Hepatocyte (in vitro differentiated cells): ENCODE measurements at regions not wholly inside any gene's neighbourhood (a gene's known extent, or its start where the extent isn't known, plus 50 kb on each side); places are given as distances from the start of the nearest gene placed in this dataset.

Experiments
- DNase-seq: peaks from one replicate; pipeline ENCODE4 v3.0.0-alpha.2; 2016; ENCODE audit warnings: low spot score
- H2AFZ ChIP-seq: fragments of 200-600 bp; sonication (generic); 2 replicates; pipeline ENCODE4 v1.6.0; 2016; ENCODE audit warnings: antibody characterized with exemption, mild to moderate bottlenecking
- H3K27ac ChIP-seq: fragments of 200-600 bp; sonication (generic); 2 replicates; pipeline ENCODE4 v1.5.1; 2016; ENCODE audit warnings: mild to moderate bottlenecking
- H3K27me3 ChIP-seq: fragments of 200-600 bp; sonication (generic); 2 replicates; pipeline ENCODE4 v1.6.1; 2016
- H3K36me3 ChIP-seq: fragments of 200-600 bp; sonication (generic); replicated peaks from 2 replicates; pipeline ENCODE4 v1.5.1; 2016; ENCODE audit warnings: low read depth; ENCODE audit not compliant: insufficient read depth
- H3K4me1 ChIP-seq: fragments of 200-600 bp; sonication (generic); 2 replicates; pipeline ENCODE4 v1.5.1; 2016; ENCODE audit warnings: mild to moderate bottlenecking, moderate library complexity; ENCODE audit not compliant: insufficient read depth
- H3K4me2 ChIP-seq: fragments of 200-600 bp; sonication (generic); 2 replicates; pipeline ENCODE4 v1.6.0; 2016
- H3K4me3 ChIP-seq: fragments of 200-600 bp; sonication (generic); 2 replicates; pipeline ENCODE4 v1.5.1; 2016; ENCODE audit warnings: mild to moderate bottlenecking
- H3K79me2 ChIP-seq: fragments of 200-600 bp; sonication (generic); 2 replicates; pipeline ENCODE4 v1.6.0; 2017; ENCODE audit warnings: mild to moderate bottlenecking
- H3K9me2 ChIP-seq: fragments of 200-600 bp; sonication (generic); replicated peaks from 2 replicates; pipeline ENCODE4 v1.6.0; 2017; ENCODE audit warnings: mild to moderate bottlenecking; ENCODE audit not compliant: insufficient read depth
- H3K9me3 ChIP-seq: fragments of 200-600 bp; sonication (generic); 2 replicates; pipeline ENCODE4 v1.5.1; 2016; ENCODE audit warnings: low read depth, mild to moderate bottlenecking
- H4K20me1 ChIP-seq: fragments of 200-600 bp; sonication (generic); 2 replicates; pipeline ENCODE4 v1.6.0; 2016; ENCODE audit warnings: mild to moderate bottlenecking; ENCODE audit not compliant: insufficient read depth, poor library complexity, severe bottlenecking
- EZH2 ChIP-seq: fragments of 200-600 bp; sonication (generic); IDR thresholded peaks from 2 replicates; pipeline ENCODE4 v1.6.1; 2016; ENCODE audit warnings: antibody characterized with exemption, mild to moderate bottlenecking, borderline replicate concordance
- EZH2phosphoT487 ChIP-seq: fragments of 200-600 bp; sonication (generic); IDR thresholded peaks from one replicate; pipeline ENCODE4 v1.6.1; 2018; ENCODE audit warnings: antibody characterized with exemption, mild to moderate bottlenecking, low read depth, moderate library complexity; ENCODE audit not compliant: unreplicated experiment, severe bottlenecking
- WGBS: methylation state at CpG from one replicate; pipeline ENCODE4 v1.1.6; 2016; ENCODE audit warnings: low lambda C conversion rate; ENCODE audit errors: missing lambda C conversion rate; 5-methylcytosine and 5-hydroxymethylcytosine counted together
- TF ChIP-seq, protein P1 (sequence below): fragments of 200-600 bp; sonication (generic); IDR thresholded peaks from 2 replicates; pipeline ENCODE4 v1.5.1; 2016; ENCODE audit warnings: antibody characterized with exemption, mild to moderate bottlenecking; ENCODE audit not compliant: poor library complexity

DNA sequence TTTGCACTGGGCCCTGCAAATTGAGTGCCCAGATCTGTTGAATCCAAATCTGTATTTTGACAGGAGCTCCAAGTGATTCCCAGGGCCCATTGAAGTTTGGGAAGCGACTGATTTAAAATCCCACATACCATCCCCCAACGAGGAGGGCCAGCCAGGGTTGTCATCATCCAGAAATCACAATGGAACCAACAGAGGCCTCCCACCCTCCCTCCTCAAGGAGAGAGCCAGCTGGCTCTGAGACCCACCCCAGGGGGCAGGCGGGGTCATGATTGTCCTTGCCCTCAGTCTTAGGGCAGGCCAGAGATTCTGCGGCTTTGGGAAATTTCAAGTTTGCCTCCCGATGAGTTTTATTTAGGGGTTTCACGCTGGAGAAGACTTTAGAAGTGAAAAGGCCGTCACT lies 358.2 kb downstream of the MN1 start:
- WGBS: 83% methylated on average over 7 of the region's 7 CpGs
- H2AFZ ChIP-seq: no peak overlapping the region
- no peaks in the 10 kb centered on the region for H3K9me2 ChIP-seq
- no peaks in the 10 kb centered on the region for H3K9me3 ChIP-seq
- no peak overlapping the region for H3K4me3 ChIP-seq
- no peak for DNase-seq
- TF ChIP-seq, protein P1, sequence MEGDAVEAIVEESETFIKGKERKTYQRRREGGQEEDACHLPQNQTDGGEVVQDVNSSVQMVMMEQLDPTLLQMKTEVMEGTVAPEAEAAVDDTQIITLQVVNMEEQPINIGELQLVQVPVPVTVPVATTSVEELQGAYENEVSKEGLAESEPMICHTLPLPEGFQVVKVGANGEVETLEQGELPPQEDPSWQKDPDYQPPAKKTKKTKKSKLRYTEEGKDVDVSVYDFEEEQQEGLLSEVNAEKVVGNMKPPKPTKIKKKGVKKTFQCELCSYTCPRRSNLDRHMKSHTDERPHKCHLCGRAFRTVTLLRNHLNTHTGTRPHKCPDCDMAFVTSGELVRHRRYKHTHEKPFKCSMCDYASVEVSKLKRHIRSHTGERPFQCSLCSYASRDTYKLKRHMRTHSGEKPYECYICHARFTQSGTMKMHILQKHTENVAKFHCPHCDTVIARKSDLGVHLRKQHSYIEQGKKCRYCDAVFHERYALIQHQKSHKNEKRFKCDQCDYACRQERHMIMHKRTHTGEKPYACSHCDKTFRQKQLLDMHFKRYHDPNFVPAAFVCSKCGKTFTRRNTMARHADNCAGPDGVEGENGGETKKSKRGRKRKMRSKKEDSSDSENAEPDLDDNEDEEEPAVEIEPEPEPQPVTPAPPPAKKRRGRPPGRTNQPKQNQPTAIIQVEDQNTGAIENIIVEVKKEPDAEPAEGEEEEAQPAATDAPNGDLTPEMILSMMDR: no peak
- TF ChIP-seq EZH2: no peak
- no peak for TF ChIP-seq EZH2phosphoT487
- no peak overlapping the region for H3K27ac ChIP-seq
- H3K4me2 ChIP-seq: no peak overlapping the region
- no peaks in the 10 kb centered on the region for H3K36me3 ChIP-seq
- no peaks in the 10 kb centered on the region for H3K79me2 ChIP-seq
- peaks cover 6% of the 10 kb centered on the region for H3K4me1 ChIP-seq
- H4K20me1 ChIP-seq: no peaks in the 10 kb centered on the region
- no peaks in the 10 kb centered on the region for H3K27me3 ChIP-seq

DNA sequence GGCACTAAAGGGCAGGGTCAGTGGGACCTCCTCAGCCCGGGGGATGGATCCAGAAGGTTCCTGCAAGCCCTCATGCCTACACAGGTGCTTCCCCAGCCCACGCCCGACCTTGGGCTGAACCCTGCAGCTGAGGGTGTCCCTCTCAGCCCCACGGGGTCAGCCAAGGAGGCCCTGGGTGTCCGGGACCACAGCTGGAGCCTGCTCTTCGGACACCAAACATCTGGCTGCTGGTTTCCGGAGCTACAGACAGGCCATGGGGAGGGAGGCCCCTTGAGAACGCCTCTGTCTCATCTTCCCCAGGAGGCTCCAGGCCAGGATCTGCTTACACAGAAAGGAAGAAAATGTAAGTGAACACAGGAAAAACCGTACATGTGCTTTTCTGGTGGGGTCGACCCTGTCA lies 355.7 kb downstream of the MN1 start:
- WGBS: 79% methylated on average over 9 of the region's 10 CpGs

DNA sequence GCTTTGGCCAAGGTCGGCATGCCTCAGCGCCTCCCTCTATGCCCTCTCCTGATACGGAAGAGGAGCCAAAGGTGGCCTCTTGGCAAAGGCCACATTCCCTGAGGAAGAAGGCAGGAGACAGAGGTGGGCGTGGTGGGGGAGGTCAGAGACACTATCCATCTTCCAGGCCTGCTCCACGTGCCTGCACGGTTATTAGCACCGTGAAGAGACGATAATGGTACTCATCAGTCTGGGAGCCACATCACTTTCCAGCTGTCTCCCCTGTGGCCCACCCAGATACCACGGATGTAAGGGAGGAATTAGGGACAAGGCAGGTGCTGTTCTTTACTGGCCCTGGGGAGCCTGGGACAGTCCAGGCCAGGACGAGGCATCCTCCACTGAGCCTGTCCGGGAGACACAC lies 354.3 kb downstream of the MN1 start:
- H3K36me3 ChIP-seq: no peaks in the 10 kb centered on the region
- H3K79me2 ChIP-seq: no peaks in the 10 kb centered on the region
- 81% methylated on average over 11 of the region's 11 CpGs for WGBS
- no peak overlapping the region for H3K27ac ChIP-seq
- DNase-seq: no peak
- TF ChIP-seq EZH2phosphoT487 (no peak), EZH2 (no peak)
- TF ChIP-seq, protein P1: no peak
- H3K4me2 ChIP-seq: no peak overlapping the region
- H3K4me1 ChIP-seq: no peaks in the 10 kb centered on the region
- no peaks in the 10 kb centered on the region for H3K9me3 ChIP-seq
- no peaks in the 10 kb centered on the region for H3K27me3 ChIP-seq
- H3K4me3 ChIP-seq: no peak overlapping the region
- H3K9me2 ChIP-seq: no peaks in the 10 kb centered on the region
- no peaks in the 10 kb centered on the region for H4K20me1 ChIP-seq
- H2AFZ ChIP-seq: no peak overlapping the region

More for the DNA sequence above, 355.7 kb downstream of the MN1 start:
- H3K4me3 ChIP-seq: no peak overlapping the region
- no peak overlapping the region for H3K27ac ChIP-seq
- H3K9me3 ChIP-seq: no peaks in the 10 kb centered on the region
- no peaks in the 10 kb centered on the region for H3K36me3 ChIP-seq
- no peaks in the 10 kb centered on the region for H3K79me2 ChIP-seq
- no peaks in the 10 kb centered on the region for H4K20me1 ChIP-seq
- DNase-seq: no peak
- H3K9me2 ChIP-seq: no peaks in the 10 kb centered on the region
- no peak overlapping the region for H2AFZ ChIP-seq
- no peaks in the 10 kb centered on the region for H3K4me1 ChIP-seq
- no peaks in the 10 kb centered on the region for H3K27me3 ChIP-seq
- TF ChIP-seq EZH2 (no peak), EZH2phosphoT487 (no peak)
- TF ChIP-seq, protein P1: no peak
- H3K4me2 ChIP-seq: no peak overlapping the region

DNA sequence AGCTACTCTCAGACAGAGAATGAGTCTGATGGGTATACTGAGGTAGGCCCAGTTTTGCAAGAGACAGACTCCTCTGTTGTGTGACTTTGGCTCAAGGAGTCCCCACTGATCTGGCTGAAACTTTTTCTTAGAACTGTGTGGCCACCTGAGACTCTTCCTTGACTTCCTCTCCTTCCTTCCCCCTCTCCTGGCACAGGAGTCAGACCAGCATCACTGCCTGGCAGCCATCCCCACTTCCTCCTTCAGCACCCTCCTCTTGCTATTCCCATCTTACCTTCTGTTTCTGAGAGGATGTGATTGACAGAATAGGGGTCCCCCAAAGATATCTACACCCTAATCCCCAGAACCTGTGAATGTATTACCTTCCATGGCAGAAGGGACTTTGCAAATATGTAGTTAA lies 351.1 kb downstream of the MN1 start:
- no peaks in the 10 kb centered on the region for H3K9me2 ChIP-seq
- H3K36me3 ChIP-seq: no peaks in the 10 kb centered on the region
- no peak for DNase-seq
- H3K9me3 ChIP-seq: no peaks in the 10 kb centered on the region
- H3K27ac ChIP-seq: no peak overlapping the region
- no peaks in the 10 kb centered on the region for H3K79me2 ChIP-seq
- H4K20me1 ChIP-seq: no peaks in the 10 kb centered on the region
- no peaks in the 10 kb centered on the region for H3K27me3 ChIP-seq
- H3K4me2 ChIP-seq: no peak overlapping the region
- H3K4me1 ChIP-seq: no peaks in the 10 kb centered on the region
- no peak overlapping the region for H2AFZ ChIP-seq
- no peak overlapping the region for H3K4me3 ChIP-seq
- no peak for TF ChIP-seq EZH2
- TF ChIP-seq, protein P1: no peak
- TF ChIP-seq EZH2phosphoT487: no peak
